ENCODE measurements at regions not wholly inside any gene's neighbourhood (a gene's known extent, or its start where the extent isn't known, plus 50 kb on each side); places are given as distances from the start of the nearest gene placed in this dataset.
"Not testable (repeated sequence)": the region's sequence is repeated elsewhere in the genome, so short reads cannot be mapped to it uniquely, and the experiment has no call there.

GRCh38 chr1:157460381-157460780, 91.9 kb downstream of the FCRL5 start:
- no peak for FAIRE-seq

GRCh38 chr1:157457279-157457678, 95.0 kb downstream of the FCRL5 start:
- TF ChIP-seq POLR2A (IDR thresholded peaks at IDR 0.05; ENCODE audit: low read depth, low read length) (no peak), POLR2AphosphoS5 (IDR thresholded peaks at IDR 0.05; ENCODE audit: low read depth, low read length) (no peak), TAF1 (IDR thresholded peaks at IDR 0.05; ENCODE audit: borderline replicate concordance, low read depth, low read length) (no peak)
- FAIRE-seq (no peak), DNase-seq (ENCODE audit: insufficient read length) (no peak)

More at GRCh38 chr1:157460381-157460780, 91.9 kb downstream of the FCRL5 start:
- TF ChIP-seq TAF1 (IDR thresholded peaks at IDR 0.05; ENCODE audit: borderline replicate concordance, low read depth, low read length) (no peak), POLR2AphosphoS5 (IDR thresholded peaks at IDR 0.05; ENCODE audit: low read depth, low read length) (no peak)
- DNase-seq (ENCODE audit: insufficient read length) = no peak

- TF ChIP-seq TAF1 (IDR thresholded peaks at IDR 0.05; ENCODE audit: borderline replicate concordance, low read depth, low read length) (no peak), POLR2A (IDR thresholded peaks at IDR 0.05; ENCODE audit: low read depth, low read length) (no peak), POLR2AphosphoS5 (IDR thresholded peaks at IDR 0.05; ENCODE audit: low read depth, low read length) (no peak)
- FAIRE-seq (no peak), DNase-seq (ENCODE audit: insufficient read length) (no peak)
Observed at GRCh38 chr1:157455318-157455717, 97.0 kb downstream of the FCRL5 start.

GRCh38 chr1:157450106-157450505, 102.2 kb downstream of the FCRL5 start:
- TF ChIP-seq TAF1 (IDR thresholded peaks at IDR 0.05; ENCODE audit: borderline replicate concordance, low read depth, low read length) (no peak), POLR2A (IDR thresholded peaks at IDR 0.05; ENCODE audit: low read depth, low read length) (no peak), POLR2AphosphoS5 (IDR thresholded peaks at IDR 0.05; ENCODE audit: low read depth, low read length) (no peak)
- no peak for FAIRE-seq
- DNase-seq (ENCODE audit: insufficient read length) = no peak

GRCh38 chr1:157448636-157449035, 103.7 kb downstream of the FCRL5 start:
- TF ChIP-seq POLR2A (IDR thresholded peaks at IDR 0.05; ENCODE audit: low read depth, low read length) (no peak), POLR2AphosphoS5 (IDR thresholded peaks at IDR 0.05; ENCODE audit: low read depth, low read length) (no peak), TAF1 (IDR thresholded peaks at IDR 0.05; ENCODE audit: borderline replicate concordance, low read depth, low read length) (no peak)
- FAIRE-seq (no peak), DNase-seq (ENCODE audit: insufficient read length) (no peak)

GRCh38 chr1:157446356-157446755, 106.0 kb downstream of the FCRL5 start:
- DNase-seq (ENCODE audit: insufficient read length); FAIRE-seq: not testable (repeated sequence)

GRCh38 chr1:157445616-157446140, 106.6 kb downstream of the FCRL5 start:
- DNase-seq (ENCODE audit: insufficient read length); FAIRE-seq: not testable (repeated sequence)

GRCh38 chr1:157442065-157442464, 110.2 kb downstream of the FCRL5 start:
- DNase-seq (ENCODE audit: insufficient read length) (no peak), FAIRE-seq (no peak)
- TF ChIP-seq POLR2A (IDR thresholded peaks at IDR 0.05; ENCODE audit: low read depth, low read length) (no peak), TAF1 (IDR thresholded peaks at IDR 0.05; ENCODE audit: borderline replicate concordance, low read depth, low read length) (no peak), POLR2AphosphoS5 (IDR thresholded peaks at IDR 0.05; ENCODE audit: low read depth, low read length) (no peak)

GRCh38 chr1:157439302-157439954, 112.9 kb downstream of the FCRL5 start:
- TF ChIP-seq TAF1 (IDR thresholded peaks at IDR 0.05; ENCODE audit: borderline replicate concordance, low read depth, low read length) (no peak), POLR2AphosphoS5 (IDR thresholded peaks at IDR 0.05; ENCODE audit: low read depth, low read length) (no peak), POLR2A (IDR thresholded peaks at IDR 0.05; ENCODE audit: low read depth, low read length) (no peak)
- FAIRE-seq = no peak
- no peak for DNase-seq (ENCODE audit: insufficient read length)

GRCh38 chr1:157438613-157439012, 113.7 kb downstream of the FCRL5 start:
- no peak for FAIRE-seq
- no peak for DNase-seq (ENCODE audit: insufficient read length)
- TF ChIP-seq TAF1 (IDR thresholded peaks at IDR 0.05; ENCODE audit: borderline replicate concordance, low read depth, low read length) (no peak), POLR2A (IDR thresholded peaks at IDR 0.05; ENCODE audit: low read depth, low read length) (no peak), POLR2AphosphoS5 (IDR thresholded peaks at IDR 0.05; ENCODE audit: low read depth, low read length) (no peak)

GRCh38 chr1:157438146-157438545, 114.2 kb downstream of the FCRL5 start:
- FAIRE-seq (no peak), DNase-seq (ENCODE audit: insufficient read length) (no peak)
- TF ChIP-seq POLR2AphosphoS5 (IDR thresholded peaks at IDR 0.05; ENCODE audit: low read depth, low read length) = no peak

- no peak for TF ChIP-seq POLR2AphosphoS5 (IDR thresholded peaks at IDR 0.05; ENCODE audit: low read depth, low read length)
- no peak for TF ChIP-seq POLR2A (IDR thresholded peaks at IDR 0.05; ENCODE audit: low read depth, low read length)
- TF ChIP-seq TAF1 (IDR thresholded peaks at IDR 0.05; ENCODE audit: borderline replicate concordance, low read depth, low read length) = no peak
- FAIRE-seq (no peak), DNase-seq (ENCODE audit: insufficient read length) (no peak)
Observed at GRCh38 chr1:157437296-157437695, 115.0 kb downstream of the FCRL5 start.

GRCh38 chr1:157431751-157432150, 120.6 kb downstream of the FCRL5 start:
- TF ChIP-seq POLR2AphosphoS5 (IDR thresholded peaks at IDR 0.05; ENCODE audit: low read depth, low read length) (no peak), POLR2A (IDR thresholded peaks at IDR 0.05; ENCODE audit: low read depth, low read length) (no peak), TAF1 (IDR thresholded peaks at IDR 0.05; ENCODE audit: borderline replicate concordance, low read depth, low read length) (no peak)
- DNase-seq (ENCODE audit: insufficient read length) (no peak), FAIRE-seq (no peak)

All from GM12892 (cell line).